Calu3 (cell line): ENCODE measurements at regions not wholly inside any gene's neighbourhood (a gene's known extent, or its start where the extent isn't known, plus 50 kb on each side); places are given as distances from the start of the nearest gene placed in this dataset.

Source experiments
- BruUV-seq: library from RNA; stranded (reverse); fragments of 400-500 nt; replicated peaks from 2 replicates; lab custom pipeline; 2021; lab: Mats Ljungman, UMichigan
- CTCF ChIA-PET: fragments of 300-600 bp; sonication (Branson Sonifier 250); formaldehyde crosslinking; loops from one replicate; lab custom pipeline; 2022; ENCODE audit warnings: antibody characterized with exemption; lab: Charles Lee
- DNase-seq: peaks from one replicate; pipeline ENCODE4 v3.0.0; 2022
- H3K27ac Mint-ChIP-seq: one replicate; pipeline ENCODE4 v1.8.0; 2022; ENCODE audit warnings: mixed read lengths; ENCODE audit not compliant: unreplicated experiment
- H3K27me3 Mint-ChIP-seq: one replicate; pipeline ENCODE4 v1.8.0; 2022; ENCODE audit warnings: mixed read lengths; ENCODE audit not compliant: unreplicated experiment
- H3K36me3 Mint-ChIP-seq: one replicate; pipeline ENCODE4 v1.8.0; 2022; ENCODE audit warnings: mild to moderate bottlenecking, moderate library complexity, mixed read lengths; ENCODE audit not compliant: insufficient read depth, unreplicated experiment
- H3K4me1 Mint-ChIP-seq: one replicate; pipeline ENCODE4 v1.8.0; 2022; ENCODE audit warnings: mild to moderate bottlenecking, low read depth, mixed read lengths; ENCODE audit not compliant: unreplicated experiment
- H3K4me3 Mint-ChIP-seq: one replicate; pipeline ENCODE4 v1.8.0; 2022; ENCODE audit warnings: mild to moderate bottlenecking, low read depth, moderate library complexity, mixed read lengths; ENCODE audit not compliant: unreplicated experiment
- H3K9me3 Mint-ChIP-seq: one replicate; pipeline ENCODE4 v1.8.0; 2022; ENCODE audit warnings: low read depth, mixed read lengths; ENCODE audit not compliant: unreplicated experiment
- intact Hi-C: fragments of 100-400 bp; cut with micrococcal nuclease; formaldehyde crosslinking; loops from one replicate; pipeline ENCODE4 v1.10.0; 2022; ENCODE audit not compliant: unreplicated experiment
- TF ChIP-seq, protein P1 (sequence below): fragments of 200-600 bp; IDR thresholded peaks from one replicate; pipeline ENCODE4 v1.8.0; 2022; ENCODE audit warnings: antibody characterized with exemption; ENCODE audit not compliant: unreplicated experiment

DNA sequence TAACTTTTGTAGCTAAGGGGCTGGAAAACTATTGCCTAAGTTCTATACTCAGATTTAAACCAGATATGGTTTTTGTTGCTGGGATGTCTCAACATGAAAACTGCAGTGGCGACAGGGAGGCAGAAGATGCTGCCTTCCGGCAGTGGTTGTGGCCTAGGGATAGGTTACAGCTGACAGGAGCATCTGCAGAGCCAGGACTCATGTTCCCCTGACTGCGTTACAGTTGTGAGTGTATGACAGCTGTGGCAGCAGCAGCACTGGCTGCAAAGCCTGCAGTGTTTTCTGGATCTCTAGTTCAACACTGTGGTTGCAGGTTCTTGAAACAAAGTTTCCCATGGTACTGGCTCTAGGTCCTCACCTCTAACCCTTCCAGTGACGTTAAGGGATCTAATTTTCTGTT, 498.8 kb upstream of the CDH18 start:
- no peak for DNase-seq
- H3K27me3 Mint-ChIP-seq, result no peaks in the 10 kb centered on the region
- intact Hi-C loops, result no loop called here
- no peaks in the 10 kb centered on the region for H3K4me1 Mint-ChIP-seq
- no peak overlapping the region for H3K27ac Mint-ChIP-seq
- peaks cover 5% of the 10 kb centered on the region for H3K9me3 Mint-ChIP-seq
- H3K36me3 Mint-ChIP-seq, result no peaks in the 10 kb centered on the region
- no TSS peak for BruUV-seq
- CTCF ChIA-PET, result no interaction called here
- no peak overlapping the region for H3K4me3 Mint-ChIP-seq
- TF ChIP-seq, protein P1, sequence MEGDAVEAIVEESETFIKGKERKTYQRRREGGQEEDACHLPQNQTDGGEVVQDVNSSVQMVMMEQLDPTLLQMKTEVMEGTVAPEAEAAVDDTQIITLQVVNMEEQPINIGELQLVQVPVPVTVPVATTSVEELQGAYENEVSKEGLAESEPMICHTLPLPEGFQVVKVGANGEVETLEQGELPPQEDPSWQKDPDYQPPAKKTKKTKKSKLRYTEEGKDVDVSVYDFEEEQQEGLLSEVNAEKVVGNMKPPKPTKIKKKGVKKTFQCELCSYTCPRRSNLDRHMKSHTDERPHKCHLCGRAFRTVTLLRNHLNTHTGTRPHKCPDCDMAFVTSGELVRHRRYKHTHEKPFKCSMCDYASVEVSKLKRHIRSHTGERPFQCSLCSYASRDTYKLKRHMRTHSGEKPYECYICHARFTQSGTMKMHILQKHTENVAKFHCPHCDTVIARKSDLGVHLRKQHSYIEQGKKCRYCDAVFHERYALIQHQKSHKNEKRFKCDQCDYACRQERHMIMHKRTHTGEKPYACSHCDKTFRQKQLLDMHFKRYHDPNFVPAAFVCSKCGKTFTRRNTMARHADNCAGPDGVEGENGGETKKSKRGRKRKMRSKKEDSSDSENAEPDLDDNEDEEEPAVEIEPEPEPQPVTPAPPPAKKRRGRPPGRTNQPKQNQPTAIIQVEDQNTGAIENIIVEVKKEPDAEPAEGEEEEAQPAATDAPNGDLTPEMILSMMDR, result no peak

GRCh38 chr5:20476016-20476415, 488.0 kb upstream of the CDH18 start:
- TF ChIP-seq, protein P1, result no peak
- intact Hi-C loops, result no loop called here
- DNase-seq, result no peak
- BruUV-seq, result no TSS peak
- peaks cover 4% of the 10 kb centered on the region for H3K36me3 Mint-ChIP-seq
- CTCF ChIA-PET, result no interaction called here
- no peak overlapping the region for H3K4me3 Mint-ChIP-seq
- peaks cover 6% of the 10 kb centered on the region for H3K9me3 Mint-ChIP-seq
- H3K27ac Mint-ChIP-seq, result no peak overlapping the region
- H3K27me3 Mint-ChIP-seq, result no peaks in the 10 kb centered on the region
- H3K4me1 Mint-ChIP-seq, result no peaks in the 10 kb centered on the region

DNA sequence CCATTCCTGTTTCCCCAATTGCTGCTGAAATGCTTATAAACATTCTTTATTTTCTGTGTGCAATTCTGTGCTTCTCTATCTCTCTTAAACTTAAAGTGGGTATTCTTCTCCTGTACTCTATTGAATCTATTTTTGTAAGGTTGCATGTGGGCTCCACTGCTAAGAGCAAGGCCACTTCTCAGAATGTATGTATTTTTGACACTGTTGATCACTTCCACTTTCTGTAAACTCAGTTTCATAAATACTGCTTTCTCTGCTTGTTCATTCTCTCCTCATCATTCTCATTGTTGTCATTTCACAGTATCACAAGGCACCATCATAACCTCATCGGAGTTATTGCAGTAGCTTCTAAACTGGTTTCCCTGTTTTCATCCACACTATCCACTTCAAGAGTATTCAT, 483.0 kb upstream of the CDH18 start:
- H3K9me3 Mint-ChIP-seq, result peaks cover 3% of the 10 kb centered on the region
- no peak for DNase-seq
- CTCF ChIA-PET, result interaction anchor here (0.6 kb wide), 1 partner anchor 581 kb away, joined by 3 read pairs; no protein-coding TSS in a partner anchor

DNA sequence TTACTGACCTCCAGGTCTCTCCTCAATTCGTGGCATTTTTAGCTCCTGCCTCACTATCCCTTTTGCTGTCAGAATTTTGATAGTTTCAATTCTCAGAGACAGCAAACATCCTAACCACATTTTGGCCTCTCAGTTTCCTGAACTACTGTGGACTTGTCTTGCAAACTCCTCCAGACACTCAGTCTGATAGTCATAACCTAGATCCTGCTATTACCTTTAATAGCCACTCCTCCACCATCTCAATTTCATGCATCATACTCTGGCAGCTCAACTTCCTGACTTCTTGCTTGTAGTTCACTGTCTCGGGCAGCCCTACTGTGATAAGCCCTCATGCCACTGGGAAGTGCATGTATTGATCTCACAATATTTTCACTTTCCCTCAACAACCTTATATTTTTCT, 481.8 kb upstream of the CDH18 start:
- TF ChIP-seq, protein P1, result no peak
- no peaks in the 10 kb centered on the region for H3K27me3 Mint-ChIP-seq
- H3K9me3 Mint-ChIP-seq, result peaks cover 3% of the 10 kb centered on the region
- no peak for DNase-seq
- H3K4me3 Mint-ChIP-seq, result no peak overlapping the region
- H3K36me3 Mint-ChIP-seq, result no peaks in the 10 kb centered on the region
- no TSS peak for BruUV-seq
- H3K4me1 Mint-ChIP-seq, result no peaks in the 10 kb centered on the region
- intact Hi-C loops, result no loop called here
- no peak overlapping the region for H3K27ac Mint-ChIP-seq
- CTCF ChIA-PET, result no interaction called here

More for the DNA sequence above, 483.0 kb upstream of the CDH18 start:
- TF ChIP-seq, protein P1, result no peak
- H3K27me3 Mint-ChIP-seq, result no peaks in the 10 kb centered on the region
- no peaks in the 10 kb centered on the region for H3K36me3 Mint-ChIP-seq
- H3K4me1 Mint-ChIP-seq, result no peaks in the 10 kb centered on the region
- BruUV-seq, result no TSS peak
- intact Hi-C loops, result no loop called here
- no peak overlapping the region for H3K4me3 Mint-ChIP-seq
- no peak overlapping the region for H3K27ac Mint-ChIP-seq
